Activated naive CD4-positive, alpha-beta T cell treated with anti-CD3 and anti-CD28 coated beads, Interleukin-2, amount 50 U/mL, for 72 hours (primary cell): ENCODE measurements at regions not wholly inside any gene's neighbourhood (a gene's known extent, or its start where the extent isn't known, plus 50 kb on each side); places are given as distances from the start of the nearest gene placed in this dataset.
A peak's percentile ranks its signal among the peaks of the same experiment; 100 is the strongest.

Experiments used
- ATAC-seq, 2 donors: fragments of 150-1000 bp; cut with Tn5 transposase; 2 replicates each; pipeline ENCODE4 v1.10.0; 2021; ENCODE audit warnings: mild to moderate bottlenecking in 2 of 2, moderate library complexity in 2 of 2
- DNase-seq, 2 donors: peaks; one replicate each; pipeline ENCODE4 v3.0.0; 2021 to 2022; ENCODE audit warnings: low spot score in 2 of 2
- H3K27ac Mint-ChIP-seq, 2 donors: one replicate each; pipeline ENCODE4 v1.8.0; 2022; ENCODE audit warnings: mild to moderate bottlenecking in 2 of 2, mixed read lengths in 2 of 2
- H3K36me3 Mint-ChIP-seq, 2 donors: one replicate each; pipeline ENCODE4 v1.8.0; 2022; ENCODE audit warnings: mixed read lengths in 2 of 2
- H3K9me3 Mint-ChIP-seq, 2 donors: one replicate each; pipeline ENCODE4 v1.8.0; 2022; ENCODE audit warnings: mixed read lengths in 2 of 2

- no peak for DNase-seq
- peak overlapping the region in 1 of 2 donors; percentile 14 for H3K27ac Mint-ChIP-seq
- no peaks in the 10 kb centered on the region for H3K9me3 Mint-ChIP-seq
- H3K36me3 Mint-ChIP-seq: no peaks in the 10 kb centered on the region
- ATAC-seq: no peak
Measured at GRCh38 chr10:71064413-71065118, 147.8 kb upstream of the UNC5B start.

GRCh38 chr10:71065659-71066058, 146.7 kb upstream of the UNC5B start:
- ATAC-seq: no peak
- Mint-ChIP-seq H3K9me3 (no peaks in the 10 kb centered on the region), H3K36me3 (no peaks in the 10 kb centered on the region), H3K27ac (no peak overlapping the region)
- DNase-seq: no peak

- DNase-seq: no peak
- H3K36me3 Mint-ChIP-seq: no peaks in the 10 kb centered on the region
- no peaks in the 10 kb centered on the region for H3K9me3 Mint-ChIP-seq
- no peak overlapping the region for H3K27ac Mint-ChIP-seq
- ATAC-seq: no peak
Measured at GRCh38 chr10:71066600-71066999, 145.8 kb upstream of the UNC5B start.

- DNase-seq: no peak
- Mint-ChIP-seq H3K27ac (no peak overlapping the region), H3K9me3 (no peaks in the 10 kb centered on the region), H3K36me3 (no peaks in the 10 kb centered on the region)
- ATAC-seq: no peak
Measured at GRCh38 chr10:71067098-71067740, 145.2 kb upstream of the UNC5B start.

GRCh38 chr10:71068861-71069271, 143.5 kb upstream of the UNC5B start:
- no peak for ATAC-seq
- DNase-seq: no peak

GRCh38 chr10:71069909-71070666, 142.3 kb upstream of the UNC5B start:
- DNase-seq (no peak), ATAC-seq (no peak)
- no peaks in the 10 kb centered on the region for H3K36me3 Mint-ChIP-seq
- H3K9me3 Mint-ChIP-seq: no peaks in the 10 kb centered on the region
- peak overlapping the region in 1 of 2 donors; percentile 88 for H3K27ac Mint-ChIP-seq

More at GRCh38 chr10:71068861-71069271, 143.5 kb upstream of the UNC5B start:
- no peak overlapping the region for H3K27ac Mint-ChIP-seq
- no peaks in the 10 kb centered on the region for H3K9me3 Mint-ChIP-seq
- H3K36me3 Mint-ChIP-seq: no peaks in the 10 kb centered on the region

- H3K36me3 Mint-ChIP-seq: no peaks in the 10 kb centered on the region
- H3K27ac Mint-ChIP-seq: no peak overlapping the region
- DNase-seq (no peak), ATAC-seq (no peak)
- no peaks in the 10 kb centered on the region for H3K9me3 Mint-ChIP-seq
Measured at GRCh38 chr10:71070741-71071140, 141.6 kb upstream of the UNC5B start.

GRCh38 chr10:71072131-71072822, 140.1 kb upstream of the UNC5B start:
- DNase-seq: no peak
- H3K27ac Mint-ChIP-seq: no peak overlapping the region
- H3K9me3 Mint-ChIP-seq: no peaks in the 10 kb centered on the region
- H3K36me3 Mint-ChIP-seq: no peaks in the 10 kb centered on the region
- ATAC-seq: no peak

GRCh38 chr10:71072823-71073210, 139.6 kb upstream of the UNC5B start:
- no peaks in the 10 kb centered on the region for H3K9me3 Mint-ChIP-seq
- H3K27ac Mint-ChIP-seq: no peak overlapping the region
- DNase-seq (no peak), ATAC-seq (no peak)
- no peaks in the 10 kb centered on the region for H3K36me3 Mint-ChIP-seq

- DNase-seq (no peak), ATAC-seq (no peak)
- Mint-ChIP-seq H3K27ac (no peak overlapping the region), H3K36me3 (no peaks in the 10 kb centered on the region), H3K9me3 (no peaks in the 10 kb centered on the region)
Measured at GRCh38 chr10:71073451-71074175, 138.8 kb upstream of the UNC5B start.

GRCh38 chr10:71074176-71074755, 138.1 kb upstream of the UNC5B start:
- DNase-seq: no peak
- no peak for ATAC-seq
- Mint-ChIP-seq H3K27ac (no peak overlapping the region), H3K9me3 (no peaks in the 10 kb centered on the region), H3K36me3 (no peaks in the 10 kb centered on the region)

GRCh38 chr10:71075086-71075758, 137.1 kb upstream of the UNC5B start:
- H3K27ac Mint-ChIP-seq: no peak overlapping the region
- no peak for ATAC-seq
- H3K36me3 Mint-ChIP-seq: no peaks in the 10 kb centered on the region
- H3K9me3 Mint-ChIP-seq: no peaks in the 10 kb centered on the region
- no peak for DNase-seq

GRCh38 chr10:71075759-71076472, 136.5 kb upstream of the UNC5B start:
- no peak overlapping the region for H3K27ac Mint-ChIP-seq
- DNase-seq (no peak), ATAC-seq (no peak)
- H3K9me3 Mint-ChIP-seq: no peaks in the 10 kb centered on the region
- no peaks in the 10 kb centered on the region for H3K36me3 Mint-ChIP-seq

GRCh38 chr10:71076473-71077142, 135.8 kb upstream of the UNC5B start:
- ATAC-seq: no peak
- Mint-ChIP-seq H3K36me3 (no peaks in the 10 kb centered on the region), H3K27ac (no peak overlapping the region), H3K9me3 (no peaks in the 10 kb centered on the region)
- no peak for DNase-seq

GRCh38 chr10:71077143-71077581, 135.2 kb upstream of the UNC5B start:
- DNase-seq (peak in 1 of 2 donors; percentile 38), ATAC-seq (no peak)
- no peak overlapping the region for H3K27ac Mint-ChIP-seq
- no peaks in the 10 kb centered on the region for H3K9me3 Mint-ChIP-seq
- H3K36me3 Mint-ChIP-seq: no peaks in the 10 kb centered on the region
